DMS 273 (cell line): ENCODE measurements at regions not wholly inside any gene's neighbourhood (a gene's known extent, or its start where the extent isn't known, plus 50 kb on each side); places are given as distances from the start of the nearest gene placed in this dataset.

Source experiments
- DNase-seq: peaks from one replicate; lab custom pipeline; 2025; ENCODE audit not compliant: unreplicated experiment; lab: John Stamatoyannopoulos, UW

DNA sequence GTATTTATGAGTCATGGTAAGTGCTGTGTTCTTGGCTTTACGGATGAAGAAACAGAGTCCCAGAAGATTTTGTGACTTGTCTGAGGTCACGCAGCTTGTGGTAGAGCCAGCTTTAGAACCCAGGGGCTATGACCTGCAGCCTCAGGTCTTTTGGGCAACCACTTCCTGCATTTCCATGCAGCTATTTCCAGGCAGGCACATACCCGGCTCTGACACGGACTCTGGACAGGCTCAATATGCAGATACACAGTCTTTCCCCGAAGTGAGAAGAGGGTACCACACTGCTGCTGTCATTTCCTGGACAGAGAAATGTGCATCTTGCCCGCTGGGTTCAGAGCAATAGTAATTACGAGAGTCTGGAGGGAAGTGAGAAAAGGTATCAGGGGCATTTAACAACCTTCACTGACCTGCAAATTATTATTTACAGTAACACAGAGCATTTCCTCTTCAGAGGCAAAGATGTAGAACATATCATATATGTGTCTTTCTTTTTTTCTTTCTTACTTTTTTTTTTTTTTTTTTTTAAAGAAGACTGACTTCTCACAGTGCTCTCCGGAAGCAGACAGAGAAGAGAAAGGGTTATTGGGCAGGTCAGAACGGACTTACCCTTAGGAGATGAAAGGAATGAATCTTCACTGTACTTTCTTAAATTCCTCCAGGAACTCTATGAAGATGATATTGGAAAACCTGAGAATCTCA is 185.1 kb downstream of the CLIC5 start:
- DNase-seq = no peak

DNA sequence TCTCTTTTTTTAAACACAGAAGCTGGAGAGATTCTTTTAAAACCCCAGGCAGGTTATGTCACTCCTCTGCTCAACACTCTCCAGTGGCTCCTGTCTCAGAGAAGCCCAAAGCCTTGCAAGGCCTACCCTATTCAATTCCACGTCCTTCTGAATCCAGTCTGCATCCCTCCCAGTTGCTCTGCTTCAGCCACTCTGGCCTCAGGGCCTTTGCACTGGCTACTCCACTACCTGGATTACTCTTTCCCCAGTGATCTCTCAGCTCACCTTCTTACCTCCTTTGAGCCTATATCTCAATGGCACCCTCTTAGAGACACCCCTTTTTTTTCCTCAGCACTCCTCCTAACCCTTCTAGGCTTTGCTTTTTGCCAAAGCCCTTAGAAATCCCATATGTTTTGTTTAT is 185.8 kb downstream of the CLIC5 start:
- DNase-seq = no peak

DNA sequence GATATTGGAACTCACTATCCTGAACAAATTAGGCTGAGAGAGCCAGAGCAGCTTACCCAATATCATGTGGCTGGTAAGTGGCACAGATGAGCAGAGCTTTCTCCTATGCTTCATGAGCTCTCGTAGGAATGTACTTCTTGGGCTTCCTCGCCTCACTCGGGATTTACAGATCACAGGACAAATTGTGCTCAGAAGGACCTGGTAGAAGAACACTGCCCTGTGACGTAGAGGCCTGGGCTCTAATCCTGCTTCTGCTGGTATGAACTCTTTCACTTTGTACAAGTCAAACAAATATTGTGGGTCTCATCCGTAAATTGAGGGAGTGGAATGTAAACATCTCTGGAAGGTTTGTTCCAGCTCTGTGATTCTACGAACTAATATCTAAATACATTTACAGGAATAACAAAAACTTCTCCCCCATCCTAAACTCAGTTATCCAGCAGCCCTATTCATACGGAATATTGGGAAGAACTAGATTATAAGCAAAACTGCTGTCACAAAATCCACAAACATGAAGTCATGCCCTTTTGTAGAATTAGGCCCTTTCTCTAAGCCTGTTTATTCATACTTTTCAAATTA is 187.6 kb downstream of the CLIC5 start:
- no peak for DNase-seq

DNA sequence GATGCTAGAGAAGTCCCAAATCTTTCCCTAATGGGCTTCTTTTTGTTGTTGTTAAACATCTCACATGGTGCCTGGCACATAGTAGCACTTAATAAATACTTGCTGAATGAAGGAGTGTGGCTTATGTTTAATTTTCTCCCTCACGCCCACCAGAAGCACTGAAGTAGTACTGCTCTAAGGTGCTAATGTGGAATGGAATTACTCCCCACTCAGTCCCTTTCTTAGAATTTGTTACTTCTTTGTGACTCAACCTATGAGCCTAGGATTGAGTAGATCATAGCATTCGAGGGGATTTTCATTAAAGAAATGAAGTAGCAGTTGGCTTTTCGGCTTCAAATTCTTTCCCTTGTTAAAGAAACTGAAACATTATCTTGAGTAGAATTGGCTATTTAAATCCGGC is 192.8 kb downstream of the CLIC5 start:
- no peak for DNase-seq

GRCh38 chr6:45822246-45822812 is 193.3 kb downstream of the CLIC5 start:
- DNase-seq = no peak

- no peak for DNase-seq
Observed at GRCh38 chr6:45818655-45819054, 197.0 kb downstream of the CLIC5 start.

GRCh38 chr6:45816674-45817297 is 198.9 kb downstream of the CLIC5 start:
- no peak for DNase-seq

DNA sequence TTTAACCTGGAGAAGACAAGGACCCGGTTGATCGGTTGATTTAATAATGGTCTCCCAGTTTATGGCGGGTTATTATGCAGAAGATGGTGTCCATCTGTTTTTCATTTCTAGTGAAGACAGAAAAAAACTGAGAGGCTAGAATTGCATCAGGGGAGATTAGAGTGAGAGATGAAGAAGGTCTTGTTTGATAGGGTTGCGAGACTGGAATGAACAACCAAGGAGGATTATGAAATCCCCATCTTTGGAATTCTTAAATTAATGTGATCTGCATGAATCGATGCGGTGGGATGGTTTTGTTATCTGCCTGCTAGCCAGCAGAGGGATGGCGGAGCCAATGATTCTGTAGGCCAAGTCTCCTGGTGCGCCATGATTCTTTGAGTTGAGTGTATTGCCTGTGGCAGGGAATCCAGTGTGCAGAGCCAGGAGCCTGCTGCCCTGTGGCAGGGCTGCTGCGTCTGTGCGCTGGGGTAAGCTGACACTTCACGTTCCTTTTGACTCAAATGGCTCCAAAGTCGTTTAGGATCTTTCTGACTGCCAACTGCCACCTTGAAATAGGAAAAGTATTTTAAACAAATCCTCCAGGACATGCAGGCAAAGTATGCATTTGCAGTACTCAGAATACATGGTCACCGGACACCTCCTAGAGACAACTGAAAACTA is 200.1 kb downstream of the CLIC5 start:
- DNase-seq = no peak

- DNase-seq = no peak
Observed at GRCh38 chr6:45814772-45815171, 200.9 kb downstream of the CLIC5 start.

GRCh38 chr6:45813943-45814342 is 201.7 kb downstream of the CLIC5 start:
- DNase-seq = no peak

GRCh38 chr6:45812922-45813321 is 202.7 kb downstream of the CLIC5 start:
- DNase-seq = no peak

GRCh38 chr6:45808917-45809316 is 206.7 kb downstream of the CLIC5 start:
- DNase-seq = no peak

DNA sequence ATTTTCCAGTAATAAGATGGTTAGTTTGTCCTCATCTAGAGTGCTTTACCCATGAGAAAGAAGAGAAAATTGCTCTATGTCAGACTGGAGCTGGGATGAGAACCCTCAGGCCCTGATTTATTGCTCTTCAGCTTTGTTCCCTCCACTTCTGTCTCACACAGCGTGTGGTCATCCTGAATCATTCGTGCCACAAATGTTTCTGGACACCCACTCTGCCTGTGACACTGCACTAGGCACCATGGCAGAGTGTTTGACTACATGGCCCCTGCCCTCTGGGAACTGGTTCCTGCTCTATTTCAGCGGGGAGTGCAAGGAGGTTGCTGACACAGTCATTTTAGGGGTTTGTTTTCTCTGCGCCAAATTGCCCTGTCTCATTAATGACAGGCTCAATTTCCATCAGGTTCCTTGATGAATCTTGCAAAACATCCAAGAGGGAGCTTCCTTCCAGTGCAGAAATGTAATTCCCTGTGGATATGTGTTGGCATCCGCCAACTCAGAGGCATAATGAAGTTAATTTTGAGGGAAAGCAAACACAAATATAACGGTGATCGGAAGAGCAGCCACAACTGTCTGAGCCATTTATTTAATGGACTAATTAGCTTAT is 207.5 kb downstream of the CLIC5 start:
- DNase-seq = no peak

GRCh38 chr6:45807311-45808041 is 208.2 kb downstream of the CLIC5 start:
- no peak for DNase-seq

GRCh38 chr6:45806172-45806571 is 209.5 kb downstream of the CLIC5 start:
- DNase-seq = no peak

DNA sequence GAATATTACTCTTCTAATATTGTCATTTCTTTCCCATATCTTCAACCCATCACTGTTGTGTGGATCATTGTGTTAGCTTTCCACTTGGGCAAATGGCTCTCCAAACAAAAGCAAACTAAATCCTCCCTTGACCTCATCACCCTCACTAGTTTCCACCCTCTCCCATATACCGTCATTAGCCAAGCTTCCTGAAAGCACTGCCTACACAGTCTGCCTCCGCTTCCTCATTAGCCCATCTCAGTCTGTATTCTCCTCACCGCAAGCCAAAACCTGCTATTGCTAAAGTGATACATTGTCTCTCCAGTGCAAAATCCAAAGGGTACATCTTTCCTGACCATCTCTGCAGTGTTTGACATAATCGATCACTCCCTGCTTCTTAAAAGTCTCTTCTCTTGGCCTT is 212.6 kb downstream of the CLIC5 start:
- DNase-seq = no peak

- DNase-seq = no peak
Observed at GRCh38 chr6:45801471-45802289, 214.0 kb downstream of the CLIC5 start.

GRCh38 chr6:45800911-45801310 is 214.7 kb downstream of the CLIC5 start:
- DNase-seq = no peak

GRCh38 chr6:45795678-45796077 is 220.0 kb downstream of the CLIC5 start:
- no peak for DNase-seq

GRCh38 chr6:45794465-45794864 is 221.2 kb downstream of the CLIC5 start:
- no peak for DNase-seq
